H9 (cell line): ENCODE measurements at regions not wholly inside any gene's neighbourhood (a gene's known extent, or its start where the extent isn't known, plus 50 kb on each side); places are given as distances from the start of the nearest gene placed in this dataset.
"Not testable (repeated sequence)": the region's sequence is repeated elsewhere in the genome, so short reads cannot be mapped to it uniquely, and the experiment has no call there.

Experiments
- DNase-seq: peaks from one replicate; pipeline ENCODE4 v3.0.0-alpha.2; 2017
- H2AFZ ChIP-seq: one replicate; pipeline ENCODE4 v1.6.1; 2013; ENCODE audit warnings: mild to moderate bottlenecking, low read length, control low read depth, moderate library complexity
- H2AK5ac ChIP-seq: 2 replicates; pipeline ENCODE4 v1.6.1; 2013; ENCODE audit warnings: low read length, control low read depth, mixed read lengths; ENCODE audit not compliant: insufficient read length
- H2BK120ac ChIP-seq: one replicate; pipeline ENCODE4 v1.6.1; 2013; ENCODE audit warnings: low read depth, mild to moderate bottlenecking, low read length, control low read depth, inconsistent platforms; ENCODE audit not compliant: poor library complexity, severe bottlenecking
- H2BK12ac ChIP-seq: 2 replicates; pipeline ENCODE4 v1.6.1; 2013; ENCODE audit warnings: low read length, control low read depth, mixed read lengths, low read depth; ENCODE audit not compliant: insufficient read length
- H2BK15ac ChIP-seq: 2 replicates; pipeline ENCODE4 v1.6.1; 2013; ENCODE audit warnings: low read depth, low read length, control low read depth
- H2BK20ac ChIP-seq: one replicate; pipeline ENCODE4 v1.6.1; 2013; ENCODE audit warnings: low read depth, mild to moderate bottlenecking, low read length, control low read depth, inconsistent platforms; ENCODE audit not compliant: poor library complexity, severe bottlenecking
- H2BK5ac ChIP-seq: 2 replicates; pipeline ENCODE4 v1.6.1; 2013; ENCODE audit warnings: low read length, control low read depth, mixed read lengths; ENCODE audit not compliant: insufficient read length
- H3K14ac ChIP-seq: 2 replicates; pipeline ENCODE4 v1.6.1; 2013; ENCODE audit warnings: low read length, control low read depth; ENCODE audit not compliant: insufficient read depth
- H3K18ac ChIP-seq: 2 replicates; pipeline ENCODE4 v1.6.1; 2013; ENCODE audit warnings: low read depth, mild to moderate bottlenecking, mixed read lengths, low read length, control low read depth; ENCODE audit not compliant: insufficient read length
- H3K23ac ChIP-seq: 2 replicates; pipeline ENCODE4 v1.6.1; 2013; ENCODE audit warnings: low read length, control low read depth, mixed read lengths, low read depth; ENCODE audit not compliant: insufficient read length
- H3K23me2 ChIP-seq: 2 replicates; pipeline ENCODE4 v1.6.1; 2013; ENCODE audit warnings: low read depth, mild to moderate bottlenecking, mixed read lengths, low read length, control low read depth; ENCODE audit not compliant: insufficient read length, poor library complexity, severe bottlenecking
- H3K27ac ChIP-seq: 2 replicates; pipeline ENCODE4 v1.5.1; 2013; ENCODE audit warnings: low read length, control low read depth, mixed read lengths, low read depth; ENCODE audit not compliant: insufficient read length
- H3K27me3 ChIP-seq: 2 replicates; pipeline ENCODE4 v1.6.1; 2013; ENCODE audit warnings: low read length, control low read depth, inconsistent platforms; ENCODE audit not compliant: insufficient read depth
- H3K4ac ChIP-seq: 2 replicates; pipeline ENCODE4 v1.6.1; 2013; ENCODE audit warnings: low read depth, mild to moderate bottlenecking, control low read depth, inconsistent platforms, low read length, moderate library complexity
- H3K4me1 ChIP-seq: 2 replicates; pipeline ENCODE4 v1.6.1; 2013; ENCODE audit warnings: low read length, control low read depth, inconsistent platforms; ENCODE audit not compliant: insufficient read depth
- H3K4me2 ChIP-seq: 2 replicates; pipeline ENCODE4 v1.6.1; 2013; ENCODE audit warnings: low read length, control low read depth, mixed read lengths; ENCODE audit not compliant: insufficient read length, insufficient read depth
- H3K56ac ChIP-seq: 2 replicates; pipeline ENCODE4 v1.6.1; 2013; ENCODE audit warnings: low read depth, mild to moderate bottlenecking, mixed read lengths, low read length, control low read depth; ENCODE audit not compliant: insufficient read length
- H3K79me1 ChIP-seq: 2 replicates; pipeline ENCODE4 v1.6.1; 2013; ENCODE audit warnings: low read depth, mild to moderate bottlenecking, moderate library complexity, low read length, control low read depth, inconsistent platforms; ENCODE audit not compliant: insufficient read depth, poor library complexity, severe bottlenecking
- H3K79me2 ChIP-seq: 2 replicates; pipeline ENCODE4 v1.6.1; 2013; ENCODE audit warnings: low read length, control low read depth, inconsistent platforms; ENCODE audit not compliant: insufficient read depth
- H3K9ac ChIP-seq: 2 replicates; pipeline ENCODE4 v1.6.1; 2013; ENCODE audit warnings: low read length, control low read depth, mixed read lengths; ENCODE audit not compliant: insufficient read length; ENCODE audit errors: extremely low read depth
- H3K9me3 ChIP-seq: one replicate; pipeline ENCODE4 v1.6.1; 2013; ENCODE audit warnings: low read depth, low read length, inconsistent platforms; ENCODE audit not compliant: control insufficient read depth
- H3T11ph ChIP-seq: one replicate; pipeline ENCODE4 v1.6.1; 2013; ENCODE audit warnings: mild to moderate bottlenecking, low read length, control low read depth, inconsistent platforms
- H4K20me1 ChIP-seq: one replicate; pipeline ENCODE4 v1.6.1; 2013; ENCODE audit not compliant: control insufficient read depth, insufficient read length, insufficient read depth
- H4K5ac ChIP-seq: 2 replicates; pipeline ENCODE4 v1.6.1; 2013; ENCODE audit warnings: low read depth, mild to moderate bottlenecking, mixed read lengths, low read length, control low read depth; ENCODE audit not compliant: insufficient read length
- H4K8ac ChIP-seq: replicated peaks from 2 replicates; pipeline ENCODE4 v1.6.1; 2013; ENCODE audit warnings: low read length, control low read depth, mixed read lengths, low read depth; ENCODE audit not compliant: insufficient read length
- H4K91ac ChIP-seq: 2 replicates; pipeline ENCODE4 v1.6.1; 2013; ENCODE audit warnings: low read depth, mild to moderate bottlenecking, moderate library complexity, mixed read lengths, low read length, control low read depth; ENCODE audit not compliant: insufficient read length
- H3K27ac Mint-ChIP-seq, 3 experiments: 2 replicates in 2 of 3; 3 replicates in 1 of 3; pipeline ENCODE4 v1.8.0; 2020 to 2021; ENCODE audit warnings: mixed read lengths in 3 of 3, mild to moderate bottlenecking in 1 of 3, moderate library complexity in 1 of 3
- H3K27me3 Mint-ChIP-seq: 2 replicates; pipeline ENCODE4 v1.8.0; 2021; ENCODE audit warnings: low read depth, mild to moderate bottlenecking, moderate library complexity, mixed read lengths
- H3K36me3 Mint-ChIP-seq, 3 experiments: 2 replicates in 2 of 3; 3 replicates in 1 of 3; pipeline ENCODE4 v1.8.0; 2020 to 2021; ENCODE audit warnings: low read depth in 3 of 3, mixed read lengths in 3 of 3; ENCODE audit not compliant: insufficient read depth in 1 of 3
- H3K4me1 Mint-ChIP-seq, 2 experiments: 2 replicates each; pipeline ENCODE4 v1.8.0; 2020; ENCODE audit warnings: mixed read lengths in 2 of 2
- H3K4me3 Mint-ChIP-seq, 2 experiments: 2 replicates in 1 of 2; 3 replicates in 1 of 2; pipeline ENCODE4 v1.8.0; 2020 to 2021; ENCODE audit warnings: mild to moderate bottlenecking in 2 of 2, mixed read lengths in 2 of 2, moderate library complexity in 1 of 2
- H3K9me3 Mint-ChIP-seq, 2 experiments: 2 replicates in 1 of 2; 3 replicates in 1 of 2; pipeline ENCODE4 v1.8.0; 2020; ENCODE audit warnings: mild to moderate bottlenecking in 2 of 2, mixed read lengths in 2 of 2, moderate library complexity in 1 of 2
- WGBS: extraction: QIAGEN DNeasy Blood & Tissue Kit; methylation state at CpG from one replicate; pipeline ENCODE4 v1.1.7; 2013; ENCODE audit warnings: missing lambda C conversion rate, low lambda C conversion rate, mixed read lengths; ENCODE audit not compliant: insufficient read length; ENCODE audit errors: extremely low coverage; 5-methylcytosine and 5-hydroxymethylcytosine counted together

DNA sequence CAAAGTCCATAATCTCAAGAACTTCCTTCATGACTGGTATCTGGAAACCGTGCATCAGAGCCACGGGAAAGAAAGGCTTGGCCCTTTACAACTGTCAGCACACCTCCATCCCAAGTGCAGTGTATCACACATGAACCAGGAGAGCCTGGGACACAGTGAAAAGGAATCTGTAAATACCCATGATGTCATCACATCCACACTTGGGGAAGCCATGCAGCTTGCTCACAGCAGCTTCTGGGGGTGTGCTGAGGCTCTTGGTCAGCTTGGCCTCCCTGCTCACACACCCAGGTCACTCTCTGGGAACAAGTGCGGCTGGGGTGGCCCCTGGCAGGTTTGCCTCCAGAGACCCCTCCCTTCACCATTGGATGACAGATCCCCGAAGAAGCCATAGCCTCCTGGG, 51.6 kb upstream of the ASAH2B start:
- not testable (repeated sequence) for H3K36me3 Mint-ChIP-seq, H4K91ac ChIP-seq, H2BK15ac ChIP-seq, H3K4ac ChIP-seq, H3K79me1 ChIP-seq, H3K9me3 ChIP-seq, H3K27ac Mint-ChIP-seq, H2BK12ac ChIP-seq, H3K4me1 ChIP-seq, H3K56ac ChIP-seq, H3K27me3 ChIP-seq, H3K18ac ChIP-seq, H2BK120ac ChIP-seq, H3K27me3 Mint-ChIP-seq, H4K5ac ChIP-seq, H4K20me1 ChIP-seq, H4K8ac ChIP-seq, H3K23ac ChIP-seq, H2BK5ac ChIP-seq, H3K14ac ChIP-seq, H3K23me2 ChIP-seq, H3T11ph ChIP-seq, H3K9ac ChIP-seq, H3K4me2 ChIP-seq, H3K27ac ChIP-seq, H3K9me3 Mint-ChIP-seq, H3K4me1 Mint-ChIP-seq, H3K79me2 ChIP-seq, H3K4me3 Mint-ChIP-seq, H2BK20ac ChIP-seq, DNase-seq, H2AFZ ChIP-seq, H2AK5ac ChIP-seq
- no CpG with 5 or more reads among the region's 4 CpGs for WGBS

- not testable (repeated sequence) for H3K4me1 ChIP-seq, H3K14ac ChIP-seq, H3K79me2 ChIP-seq, DNase-seq, H4K91ac ChIP-seq, H3K36me3 Mint-ChIP-seq, H3K4me2 ChIP-seq, H3K4me3 Mint-ChIP-seq, H2AK5ac ChIP-seq, H4K20me1 ChIP-seq, H2BK15ac ChIP-seq, H3K27me3 Mint-ChIP-seq, H4K5ac ChIP-seq, H2AFZ ChIP-seq, H3K9me3 Mint-ChIP-seq, H3K4me1 Mint-ChIP-seq, H3K27ac Mint-ChIP-seq, H3K56ac ChIP-seq, H3K79me1 ChIP-seq, H4K8ac ChIP-seq, H3K9ac ChIP-seq, H3K4ac ChIP-seq, H3K27ac ChIP-seq, H3K27me3 ChIP-seq, H3T11ph ChIP-seq, H3K23me2 ChIP-seq, H3K18ac ChIP-seq, H2BK120ac ChIP-seq, H2BK12ac ChIP-seq, H3K9me3 ChIP-seq, H2BK20ac ChIP-seq, H3K23ac ChIP-seq, H2BK5ac ChIP-seq
- no CpG with 5 or more reads among the region's 6 CpGs for WGBS
Measured at GRCh38 chr10:50684365-50684764, 55.4 kb upstream of the ASAH2B start.
